PFSK-1 (cell line): ENCODE measurements at regions not wholly inside any gene's neighbourhood (a gene's known extent, or its start where the extent isn't known, plus 50 kb on each side); places are given as distances from the start of the nearest gene placed in this dataset.

ENCODE experiments used
- FOXP2 ChIP-seq: optimal IDR thresholded peaks from 2 replicates; pipeline ENCODE3; 2011; ENCODE audit warnings: borderline replicate concordance, control low read depth, inconsistent platforms; ENCODE audit not compliant: insufficient read depth; ENCODE audit errors: extremely low read length, extremely low read depth
- POLR2AphosphoS5 ChIP-seq: IDR thresholded peaks from 2 replicates; pipeline ENCODE4 v1.6.1; 2012; ENCODE audit warnings: low read depth, mild to moderate bottlenecking, control low read depth, low read length, moderate library complexity
- REST ChIP-seq, 2 experiments: IDR thresholded peaks; 2 replicates each; pipeline versions ENCODE4 v1.6.1 to v1.8.0; 2011 to 2012; ENCODE audit warnings: low read depth in 2 of 2, low read length in 2 of 2, control low read depth in 1 of 2, inconsistent platforms in 1 of 2, mild to moderate bottlenecking in 1 of 2, moderate library complexity in 1 of 2; ENCODE audit not compliant: insufficient read depth in 1 of 2
- TAF1 ChIP-seq: IDR thresholded peaks from 2 replicates; pipeline ENCODE4 v1.6.1; 2012; ENCODE audit warnings: low read length, control low read depth, borderline replicate concordance; ENCODE audit not compliant: insufficient read depth

DNA sequence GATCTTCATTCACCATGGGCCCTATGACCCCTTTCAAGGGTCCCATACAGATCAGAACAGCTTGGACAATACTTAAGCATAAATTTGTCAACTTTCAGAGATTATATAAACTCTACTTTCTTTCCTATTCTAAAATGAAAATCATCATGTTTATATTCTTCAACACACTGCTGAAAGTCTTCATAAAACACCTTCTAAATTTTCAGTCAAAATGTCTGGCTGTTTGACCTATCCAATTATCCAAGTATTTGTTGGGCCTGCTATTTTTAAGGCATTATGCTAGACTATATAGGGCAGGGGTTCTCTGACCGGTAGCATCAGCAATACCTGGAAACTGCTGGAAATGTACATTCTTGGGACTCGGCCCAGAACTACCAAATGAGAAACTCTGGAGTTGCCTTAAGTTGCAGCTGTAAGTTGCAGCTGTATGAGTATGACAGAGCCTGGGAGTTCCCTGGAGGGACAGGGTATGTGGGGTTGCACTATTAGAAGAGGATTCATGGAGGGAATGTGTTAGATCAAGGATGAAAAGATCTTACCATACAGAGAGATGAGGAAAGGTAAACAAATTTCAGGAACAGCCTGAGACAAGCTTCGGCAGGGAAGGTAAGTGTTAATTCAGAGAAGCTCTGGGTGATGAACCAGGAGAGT is 293.0 kb downstream of the ADGB start:
- TF ChIP-seq REST (IDR thresholded peaks at IDR 0.05; ENCODE audit: insufficient read depth in 1 of 2, low read depth in 2 of 2, low read length in 2 of 2): no peak
- no peak for TF ChIP-seq POLR2AphosphoS5
- no peak for TF ChIP-seq FOXP2
- no peak for TF ChIP-seq TAF1
